ENCODE measurements at regions not wholly inside any gene's neighbourhood (a gene's known extent, or its start where the extent isn't known, plus 50 kb on each side); places are given as distances from the start of the nearest gene placed in this dataset.

DNA sequence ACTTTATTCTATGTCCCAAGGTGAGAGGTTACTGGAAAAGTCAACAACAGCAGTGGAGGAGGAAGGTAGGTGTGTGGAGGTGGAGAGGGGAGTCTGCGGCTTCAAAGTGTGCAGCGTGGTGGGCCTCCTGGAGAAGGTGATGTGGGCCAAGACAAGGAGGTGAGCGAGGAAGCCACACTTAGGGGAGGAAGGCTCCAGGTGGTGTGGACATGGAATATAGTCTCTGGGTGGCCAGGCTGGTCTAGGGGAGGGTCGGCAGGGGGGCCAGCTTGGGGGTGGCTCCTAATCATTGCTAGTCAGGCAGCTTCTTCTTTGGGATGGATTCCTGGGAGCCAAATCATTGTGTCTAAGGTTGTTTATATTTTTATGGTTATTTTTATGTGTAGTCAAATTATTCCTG lies 111.5 kb upstream of the CDH4 start:
- Histone ChIP-seq H3K4me3 (ENCODE audit: low read depth in 1 of 5, low read length in 5 of 5) (no peak overlapping the region), H3K27me3 (ENCODE audit: control insufficient read depth in 5 of 5, insufficient read depth in 4 of 5, low read length in 5 of 5) (peaks cover 0 to 8% (median 6%) of the 10 kb centered on the region in 5 donors), H3K36me3 (ENCODE audit: control insufficient read depth in 5 of 5, insufficient read depth in 5 of 5, low read length in 5 of 5) (no peaks in the 10 kb centered on the region), H3K9me3 (ENCODE audit: control insufficient read depth in 5 of 5, low read length in 5 of 5) (peaks cover 0 to 16% (median 3%) of the 10 kb centered on the region in 5 donors), H3K4me1 (ENCODE audit: control insufficient read depth in 5 of 5, insufficient read depth in 5 of 5, low read length in 5 of 5) (no peaks in the 10 kb centered on the region), H3K27ac (ENCODE audit: low read depth, low read length) (no peak overlapping the region), H3K9ac (ENCODE audit: low read length in 5 of 5) (no peak overlapping the region)

DNA sequence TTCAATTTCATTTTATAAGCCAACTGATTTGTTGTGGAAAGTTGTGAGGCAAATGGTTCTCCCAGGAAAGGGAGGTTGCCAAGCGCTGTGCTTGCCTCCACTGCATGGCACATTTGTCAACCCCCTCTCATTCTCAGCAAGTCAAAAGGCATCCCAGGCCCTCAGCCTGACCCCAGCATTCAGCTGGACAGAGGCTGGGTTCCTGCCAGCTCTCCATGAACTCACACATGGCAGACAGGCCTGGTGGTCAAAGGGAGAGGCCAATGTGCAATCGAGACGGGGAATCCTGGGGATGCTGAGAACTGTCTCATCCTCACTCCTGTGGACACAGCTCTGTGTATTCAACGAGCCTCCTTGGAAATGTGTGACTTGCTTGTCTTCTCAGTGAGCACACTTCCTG lies 106.0 kb upstream of the CDH4 start:
- Histone ChIP-seq H3K27ac (ENCODE audit: low read depth, low read length) (no peak overlapping the region), H3K36me3 (ENCODE audit: control insufficient read depth in 5 of 5, insufficient read depth in 5 of 5, low read length in 5 of 5) (no peaks in the 10 kb centered on the region), H3K9me3 (ENCODE audit: control insufficient read depth in 5 of 5, low read length in 5 of 5) (peaks cover 2 to 16% (median 3%) of the 10 kb centered on the region in 5 donors), H3K4me3 (ENCODE audit: low read depth in 1 of 5, low read length in 5 of 5) (no peak overlapping the region), H3K4me1 (ENCODE audit: control insufficient read depth in 5 of 5, insufficient read depth in 5 of 5, low read length in 5 of 5) (no peaks in the 10 kb centered on the region), H3K27me3 (ENCODE audit: control insufficient read depth in 5 of 5, insufficient read depth in 4 of 5, low read length in 5 of 5) (peaks cover 0 to 4% (median 0%) of the 10 kb centered on the region in 5 donors), H3K9ac (ENCODE audit: low read length in 5 of 5) (no peak overlapping the region)

DNA sequence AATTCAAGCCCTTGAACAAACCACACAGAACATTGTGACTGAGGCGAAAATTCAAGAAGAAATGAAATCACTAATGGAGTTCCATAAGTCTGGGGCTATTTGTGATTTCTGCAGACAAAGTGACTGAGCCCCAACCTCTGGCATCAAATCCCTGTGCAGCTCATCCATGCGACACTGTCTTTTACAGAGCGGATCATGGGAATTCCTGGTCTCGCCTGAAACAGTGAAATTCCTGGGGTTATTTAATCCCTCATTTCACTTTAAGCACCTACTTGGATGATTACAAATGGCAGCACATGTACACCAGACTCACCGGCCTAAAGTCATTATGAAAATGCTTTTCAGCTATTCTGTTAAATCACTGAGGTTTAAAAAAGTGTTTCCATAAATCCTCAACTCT lies 102.4 kb upstream of the CDH4 start:
- no peak overlapping the region for H3K27ac ChIP-seq (ENCODE audit: low read depth, low read length)
- H3K9me3 ChIP-seq (ENCODE audit: control insufficient read depth in 5 of 5, low read length in 5 of 5), result peaks cover 0 to 8% (median 3%) of the 10 kb centered on the region in 5 donors
- H3K9ac ChIP-seq (ENCODE audit: low read length in 5 of 5), result no peak overlapping the region
- no peak overlapping the region for H3K4me3 ChIP-seq (ENCODE audit: low read depth in 1 of 5, low read length in 5 of 5)
- no peaks in the 10 kb centered on the region for H3K4me1 ChIP-seq (ENCODE audit: control insufficient read depth in 5 of 5, insufficient read depth in 5 of 5, low read length in 5 of 5)
- H3K36me3 ChIP-seq (ENCODE audit: control insufficient read depth in 5 of 5, insufficient read depth in 5 of 5, low read length in 5 of 5), result no peaks in the 10 kb centered on the region
- peaks cover 0 to 11% (median 0%) of the 10 kb centered on the region in 5 donors for H3K27me3 ChIP-seq (ENCODE audit: control insufficient read depth in 5 of 5, insufficient read depth in 4 of 5, low read length in 5 of 5)

DNA sequence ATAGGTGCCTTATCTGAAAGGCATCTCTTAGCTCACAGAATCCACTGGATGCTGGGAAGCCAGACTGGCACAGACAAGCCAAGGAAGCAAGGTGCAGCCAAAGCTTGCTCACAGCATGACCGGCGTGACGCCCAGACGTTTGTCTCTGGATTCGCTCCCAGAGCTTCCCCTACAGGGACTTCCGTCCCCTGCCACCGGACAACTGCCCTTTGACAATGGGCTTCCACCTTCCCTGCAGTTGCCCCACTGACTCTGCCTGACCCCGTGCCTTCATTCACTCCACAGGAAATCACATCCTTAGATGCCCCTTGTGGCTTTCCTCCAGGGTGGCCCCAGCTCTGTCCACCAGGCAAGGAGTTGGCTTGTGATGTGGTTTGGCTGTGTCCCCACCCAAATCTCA lies 94.8 kb upstream of the CDH4 start:
- no peaks in the 10 kb centered on the region for H3K4me1 ChIP-seq (ENCODE audit: control insufficient read depth in 5 of 5, insufficient read depth in 5 of 5, low read length in 5 of 5)
- no peaks in the 10 kb centered on the region for H3K36me3 ChIP-seq (ENCODE audit: control insufficient read depth in 5 of 5, insufficient read depth in 5 of 5, low read length in 5 of 5)
- H3K9ac ChIP-seq (ENCODE audit: low read length in 5 of 5), result no peak overlapping the region
- H3K4me3 ChIP-seq (ENCODE audit: low read depth in 1 of 5, low read length in 5 of 5), result no peak overlapping the region
- peaks cover 0 to 4% (median 0%) of the 10 kb centered on the region in 5 donors for H3K9me3 ChIP-seq (ENCODE audit: control insufficient read depth in 5 of 5, low read length in 5 of 5)
- no peak overlapping the region for H3K27ac ChIP-seq (ENCODE audit: low read depth, low read length)
- H3K27me3 ChIP-seq (ENCODE audit: control insufficient read depth in 5 of 5, insufficient read depth in 4 of 5, low read length in 5 of 5), result peaks cover 0 to 13% (median 5%) of the 10 kb centered on the region in 5 donors

DNA sequence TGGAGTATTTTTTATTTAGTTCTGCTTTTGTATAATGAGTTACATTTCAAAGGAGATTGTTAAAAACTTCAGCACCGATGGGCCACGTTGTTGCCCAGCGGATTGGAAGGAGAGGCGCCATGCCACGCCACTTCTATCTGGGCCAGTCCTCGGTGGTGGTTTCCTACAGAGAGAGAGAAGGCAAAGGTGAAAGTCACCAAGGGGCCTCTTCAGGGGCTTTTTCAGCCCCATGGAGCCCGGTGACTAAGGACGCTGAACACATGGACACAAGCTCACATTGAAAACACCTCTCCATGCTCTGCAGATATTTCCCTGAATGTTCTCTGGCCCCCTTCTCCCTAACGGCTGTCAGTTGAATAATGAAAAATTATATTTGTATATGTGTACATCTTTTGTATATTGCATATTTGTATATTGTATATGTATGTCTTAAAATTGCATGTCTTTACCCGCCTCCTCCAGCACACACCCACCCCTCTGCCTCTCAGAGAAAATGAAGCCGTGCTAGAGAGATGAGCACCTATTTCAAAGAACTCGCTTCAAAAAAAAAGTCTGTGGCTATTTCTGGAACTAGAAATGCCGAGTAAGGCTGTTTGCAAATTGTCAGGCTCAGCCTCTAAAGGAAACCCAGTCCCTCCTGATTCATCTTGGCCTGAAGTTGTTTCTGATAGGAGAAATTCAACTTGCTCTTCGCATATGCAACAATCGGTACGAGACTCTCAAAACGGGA lies 91.9 kb upstream of the CDH4 start:
- Histone ChIP-seq H3K9me3 (ENCODE audit: control insufficient read depth in 5 of 5, low read length in 5 of 5) (peaks cover 0 to 4% (median 0%) of the 10 kb centered on the region in 5 donors), H3K4me1 (ENCODE audit: control insufficient read depth in 5 of 5, insufficient read depth in 5 of 5, low read length in 5 of 5) (no peaks in the 10 kb centered on the region), H3K9ac (ENCODE audit: low read length in 5 of 5) (no peak overlapping the region), H3K36me3 (ENCODE audit: control insufficient read depth in 5 of 5, insufficient read depth in 5 of 5, low read length in 5 of 5) (no peaks in the 10 kb centered on the region), H3K4me3 (ENCODE audit: low read depth in 1 of 5, low read length in 5 of 5) (no peak overlapping the region), H3K27ac (ENCODE audit: low read depth, low read length) (no peak overlapping the region), H3K27me3 (ENCODE audit: control insufficient read depth in 5 of 5, insufficient read depth in 4 of 5, low read length in 5 of 5) (peaks cover 0 to 15% (median 14%) of the 10 kb centered on the region in 5 donors)

DNA sequence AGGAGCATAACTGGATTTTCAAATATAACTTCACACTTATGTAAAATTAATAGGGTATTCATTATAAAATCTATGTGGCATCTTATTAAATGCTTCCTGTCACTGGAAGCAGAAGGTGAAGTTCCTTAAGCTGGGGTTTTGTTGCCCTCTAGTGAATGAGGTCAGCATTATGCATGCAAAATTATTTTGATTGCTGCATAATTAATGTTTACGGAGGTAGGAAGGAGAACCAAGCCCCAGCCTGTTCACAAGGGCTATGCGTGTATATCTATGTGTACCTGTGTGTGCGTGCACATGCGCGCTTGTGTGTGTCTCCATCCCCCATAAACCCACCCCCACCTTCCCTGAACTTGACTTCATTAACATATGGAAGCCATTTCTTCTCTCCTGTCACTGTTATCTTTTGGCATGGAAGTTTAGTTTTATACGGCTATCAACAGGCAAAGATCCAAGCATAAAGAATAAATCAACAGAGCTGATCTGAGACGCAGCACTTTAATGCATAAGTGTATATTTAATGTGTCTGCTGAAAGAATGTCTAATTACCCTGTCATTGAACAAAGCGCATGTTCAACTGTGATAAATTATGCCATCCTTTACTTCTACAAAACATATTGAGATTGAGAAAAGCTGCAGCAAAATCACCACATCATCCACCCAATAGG lies 90.2 kb upstream of the CDH4 start:
- H3K4me3 ChIP-seq (ENCODE audit: low read depth in 1 of 5, low read length in 5 of 5), result no peak overlapping the region
- H3K9ac ChIP-seq (ENCODE audit: low read length in 5 of 5), result no peak overlapping the region
- peaks cover 0 to 15% (median 14%) of the 10 kb centered on the region in 5 donors for H3K27me3 ChIP-seq (ENCODE audit: control insufficient read depth in 5 of 5, insufficient read depth in 4 of 5, low read length in 5 of 5)
- H3K27ac ChIP-seq (ENCODE audit: low read depth, low read length), result no peak overlapping the region
- no peaks in the 10 kb centered on the region for H3K4me1 ChIP-seq (ENCODE audit: control insufficient read depth in 5 of 5, insufficient read depth in 5 of 5, low read length in 5 of 5)
- no peaks in the 10 kb centered on the region for H3K36me3 ChIP-seq (ENCODE audit: control insufficient read depth in 5 of 5, insufficient read depth in 5 of 5, low read length in 5 of 5)
- H3K9me3 ChIP-seq (ENCODE audit: control insufficient read depth in 5 of 5, low read length in 5 of 5), result peaks cover 0 to 4% (median 0%) of the 10 kb centered on the region in 5 donors

DNA sequence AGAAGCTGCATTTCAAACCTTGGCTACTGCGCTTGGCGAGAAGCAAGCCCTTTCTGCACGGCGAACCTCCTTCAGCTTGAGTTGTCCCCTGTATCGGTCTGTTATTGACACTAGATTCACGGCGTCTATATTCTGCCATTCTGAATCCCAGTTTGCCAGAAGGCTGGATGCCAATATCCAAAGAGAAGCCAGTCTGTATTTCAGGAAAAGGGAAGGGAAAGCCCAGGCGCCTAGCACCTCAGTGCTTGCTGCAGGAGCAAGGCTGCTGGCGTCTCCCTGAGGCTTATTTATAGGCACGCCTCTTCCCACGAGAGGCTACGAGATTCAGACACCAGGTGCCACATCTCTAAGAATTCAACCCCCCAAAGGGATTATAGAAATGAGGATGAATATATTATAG lies 89.6 kb upstream of the CDH4 start:
- Histone ChIP-seq H3K27ac (ENCODE audit: low read depth, low read length) (no peak overlapping the region), H3K27me3 (ENCODE audit: control insufficient read depth in 5 of 5, insufficient read depth in 4 of 5, low read length in 5 of 5) (peaks cover 0 to 15% (median 12%) of the 10 kb centered on the region in 5 donors), H3K9ac (ENCODE audit: low read length in 5 of 5) (no peak overlapping the region), H3K4me3 (ENCODE audit: low read depth in 1 of 5, low read length in 5 of 5) (no peak overlapping the region), H3K9me3 (ENCODE audit: control insufficient read depth in 5 of 5, low read length in 5 of 5) (peaks cover 0 to under 1% (median 0%) of the 10 kb centered on the region in 5 donors), H3K36me3 (ENCODE audit: control insufficient read depth in 5 of 5, insufficient read depth in 5 of 5, low read length in 5 of 5) (no peaks in the 10 kb centered on the region), H3K4me1 (ENCODE audit: control insufficient read depth in 5 of 5, insufficient read depth in 5 of 5, low read length in 5 of 5) (no peaks in the 10 kb centered on the region)

DNA sequence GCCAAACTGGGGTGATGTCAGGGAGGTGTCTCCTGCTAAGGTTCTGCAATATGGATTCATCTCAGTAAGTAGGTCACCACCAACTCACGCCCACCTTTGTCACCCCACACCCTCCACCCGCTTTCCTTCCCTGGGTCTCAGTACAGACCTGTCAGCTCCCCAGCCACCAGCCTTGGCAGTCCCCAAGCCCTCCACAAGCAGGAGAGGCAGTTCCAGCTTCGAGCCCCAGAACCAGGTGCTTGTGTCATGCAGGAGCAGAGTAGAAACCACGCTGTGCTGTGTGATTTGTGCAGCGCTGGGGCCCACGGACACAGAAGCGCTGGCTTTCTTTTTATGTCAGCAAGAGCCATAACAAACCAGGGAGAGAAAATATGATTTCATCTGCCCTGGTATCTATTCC lies 89.0 kb upstream of the CDH4 start:
- no peaks in the 10 kb centered on the region for H3K36me3 ChIP-seq (ENCODE audit: control insufficient read depth in 5 of 5, insufficient read depth in 5 of 5, low read length in 5 of 5)
- H3K27ac ChIP-seq (ENCODE audit: low read depth, low read length), result no peak overlapping the region
- H3K4me3 ChIP-seq (ENCODE audit: low read depth in 1 of 5, low read length in 5 of 5), result no peak overlapping the region
- H3K9me3 ChIP-seq (ENCODE audit: control insufficient read depth in 5 of 5, low read length in 5 of 5), result no peaks in the 10 kb centered on the region
- H3K27me3 ChIP-seq (ENCODE audit: control insufficient read depth in 5 of 5, insufficient read depth in 4 of 5, low read length in 5 of 5), result peaks cover 0 to 20% (median 12%) of the 10 kb centered on the region in 5 donors
- H3K4me1 ChIP-seq (ENCODE audit: control insufficient read depth in 5 of 5, insufficient read depth in 5 of 5, low read length in 5 of 5), result no peaks in the 10 kb centered on the region
- no peak overlapping the region for H3K9ac ChIP-seq (ENCODE audit: low read length in 5 of 5)

DNA sequence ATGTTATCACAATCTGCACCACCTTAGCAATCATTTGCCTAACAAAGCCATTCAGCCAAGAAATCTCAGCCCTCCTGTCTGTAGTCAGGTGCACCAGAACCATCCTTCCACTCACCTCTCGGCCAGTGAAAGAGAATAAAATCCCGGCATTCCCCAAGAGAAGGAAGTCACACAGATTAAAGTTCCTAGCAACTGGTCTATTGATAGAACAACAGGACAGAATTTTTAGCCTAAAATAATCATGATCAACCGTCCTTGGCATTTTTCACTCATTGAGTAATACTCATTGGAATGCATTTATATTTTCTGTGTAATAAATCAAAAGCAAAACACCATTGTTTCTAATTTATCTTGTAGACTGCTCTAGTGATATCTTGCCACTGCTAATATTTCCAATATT lies 85.7 kb upstream of the CDH4 start:
- Histone ChIP-seq H3K27ac (ENCODE audit: low read depth, low read length) (no peak overlapping the region), H3K36me3 (ENCODE audit: control insufficient read depth in 5 of 5, insufficient read depth in 5 of 5, low read length in 5 of 5) (no peaks in the 10 kb centered on the region), H3K4me3 (ENCODE audit: low read depth in 1 of 5, low read length in 5 of 5) (no peak overlapping the region)

DNA sequence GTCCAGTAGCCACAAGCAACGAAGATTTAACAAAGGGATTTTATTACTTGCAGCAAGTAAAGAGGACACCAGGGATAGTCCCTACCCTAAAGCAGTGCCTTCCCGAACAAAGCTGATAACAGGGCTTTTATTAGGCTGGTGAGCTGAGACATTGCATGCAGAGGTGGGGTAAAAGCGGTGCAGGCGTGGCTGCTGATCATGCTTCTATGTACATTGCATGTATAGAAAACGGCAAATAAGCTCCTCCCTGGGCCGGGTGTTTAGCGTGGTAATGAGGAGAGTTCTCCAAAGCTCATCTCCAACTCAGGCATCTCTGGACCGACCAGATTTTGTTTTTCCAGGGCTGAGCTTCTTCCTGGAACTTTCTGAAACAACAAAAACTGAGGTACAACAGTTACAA lies 83.5 kb upstream of the CDH4 start:
- Histone ChIP-seq H3K4me1 (ENCODE audit: control insufficient read depth in 5 of 5, insufficient read depth in 5 of 5, low read length in 5 of 5) (no peaks in the 10 kb centered on the region), H3K4me3 (ENCODE audit: low read depth in 1 of 5, low read length in 5 of 5) (no peak overlapping the region), H3K27me3 (ENCODE audit: control insufficient read depth in 5 of 5, insufficient read depth in 4 of 5, low read length in 5 of 5) (peaks cover 4 to 18% (median 10%) of the 10 kb centered on the region in 5 donors), H3K9me3 (ENCODE audit: control insufficient read depth in 5 of 5, low read length in 5 of 5) (no peaks in the 10 kb centered on the region), H3K36me3 (ENCODE audit: control insufficient read depth in 5 of 5, insufficient read depth in 5 of 5, low read length in 5 of 5) (no peaks in the 10 kb centered on the region), H3K9ac (ENCODE audit: low read length in 5 of 5) (no peak overlapping the region), H3K27ac (ENCODE audit: low read depth, low read length) (no peak overlapping the region)

More for the DNA sequence above, 85.7 kb upstream of the CDH4 start:
- Histone ChIP-seq H3K4me1 (ENCODE audit: control insufficient read depth in 5 of 5, insufficient read depth in 5 of 5, low read length in 5 of 5) (no peaks in the 10 kb centered on the region), H3K9me3 (ENCODE audit: control insufficient read depth in 5 of 5, low read length in 5 of 5) (no peaks in the 10 kb centered on the region), H3K9ac (ENCODE audit: low read length in 5 of 5) (no peak overlapping the region), H3K27me3 (ENCODE audit: control insufficient read depth in 5 of 5, insufficient read depth in 4 of 5, low read length in 5 of 5) (peaks cover 4 to 28% (median 19%) of the 10 kb centered on the region in 5 donors)
